Superior temporal gyrus (tissue), 1 donor: ENCODE measurements at regions not wholly inside any gene's neighbourhood (a gene's known extent, or its start where the extent isn't known, plus 50 kb on each side); places are given as distances from the start of the nearest gene placed in this dataset.
A peak's percentile ranks its signal among the peaks of the same experiment; 100 is the strongest.

Experiments
- DNase-seq: peaks from one replicate; pipeline ENCODE4 v3.0.0-alpha.2; 2016; ENCODE audit errors: extremely low spot score

- no peak for DNase-seq
Observed at GRCh38 chr9:86730163-86730928, 217.0 kb downstream of the GAS1 start.

GRCh38 chr9:86724529-86724928 lies 222.8 kb downstream of the GAS1 start:
- no peak for DNase-seq

- no peak for DNase-seq
Observed at GRCh38 chr9:86723346-86723745, 224.0 kb downstream of the GAS1 start.

- DNase-seq: no peak
Observed at GRCh38 chr9:86722706-86723075, 224.6 kb downstream of the GAS1 start.

GRCh38 chr9:86721843-86722705 lies 225.2 kb downstream of the GAS1 start:
- no peak for DNase-seq

GRCh38 chr9:86721226-86721781 lies 226.0 kb downstream of the GAS1 start:
- DNase-seq: no peak

GRCh38 chr9:86720639-86721225 lies 226.6 kb downstream of the GAS1 start:
- DNase-seq: no peak

- no peak for DNase-seq
Observed at GRCh38 chr9:86718388-86719049, 228.8 kb downstream of the GAS1 start.

GRCh38 chr9:86716326-86716922 lies 230.9 kb downstream of the GAS1 start:
- DNase-seq: no peak

GRCh38 chr9:86714999-86715398 lies 232.3 kb downstream of the GAS1 start:
- DNase-seq: no peak

- DNase-seq: no peak
Observed at GRCh38 chr9:86713970-86714369, 233.3 kb downstream of the GAS1 start.

- no peak for DNase-seq
Observed at GRCh38 chr9:86713470-86713869, 233.8 kb downstream of the GAS1 start.

GRCh38 chr9:86708918-86709835 lies 238.1 kb downstream of the GAS1 start:
- no peak for DNase-seq

GRCh38 chr9:86707932-86708510 lies 239.3 kb downstream of the GAS1 start:
- DNase-seq: no peak

GRCh38 chr9:86706391-86706790 lies 240.9 kb downstream of the GAS1 start:
- DNase-seq: no peak

- no peak for DNase-seq
Observed at GRCh38 chr9:86705490-86705889, 241.8 kb downstream of the GAS1 start.

- no peak for DNase-seq
Observed at GRCh38 chr9:86703346-86703745, 244.0 kb downstream of the GAS1 start.

GRCh38 chr9:86700629-86701028 lies 246.7 kb downstream of the GAS1 start:
- peak; percentile 69 for DNase-seq

GRCh38 chr9:86697999-86698398 lies 249.3 kb downstream of the GAS1 start:
- DNase-seq: no peak

GRCh38 chr9:86697213-86697612 lies 250.1 kb downstream of the GAS1 start:
- DNase-seq: no peak
